ENCODE measurements at regions not wholly inside any gene's neighbourhood (a gene's known extent, or its start where the extent isn't known, plus 50 kb on each side); places are given as distances from the start of the nearest gene placed in this dataset.

DNA sequence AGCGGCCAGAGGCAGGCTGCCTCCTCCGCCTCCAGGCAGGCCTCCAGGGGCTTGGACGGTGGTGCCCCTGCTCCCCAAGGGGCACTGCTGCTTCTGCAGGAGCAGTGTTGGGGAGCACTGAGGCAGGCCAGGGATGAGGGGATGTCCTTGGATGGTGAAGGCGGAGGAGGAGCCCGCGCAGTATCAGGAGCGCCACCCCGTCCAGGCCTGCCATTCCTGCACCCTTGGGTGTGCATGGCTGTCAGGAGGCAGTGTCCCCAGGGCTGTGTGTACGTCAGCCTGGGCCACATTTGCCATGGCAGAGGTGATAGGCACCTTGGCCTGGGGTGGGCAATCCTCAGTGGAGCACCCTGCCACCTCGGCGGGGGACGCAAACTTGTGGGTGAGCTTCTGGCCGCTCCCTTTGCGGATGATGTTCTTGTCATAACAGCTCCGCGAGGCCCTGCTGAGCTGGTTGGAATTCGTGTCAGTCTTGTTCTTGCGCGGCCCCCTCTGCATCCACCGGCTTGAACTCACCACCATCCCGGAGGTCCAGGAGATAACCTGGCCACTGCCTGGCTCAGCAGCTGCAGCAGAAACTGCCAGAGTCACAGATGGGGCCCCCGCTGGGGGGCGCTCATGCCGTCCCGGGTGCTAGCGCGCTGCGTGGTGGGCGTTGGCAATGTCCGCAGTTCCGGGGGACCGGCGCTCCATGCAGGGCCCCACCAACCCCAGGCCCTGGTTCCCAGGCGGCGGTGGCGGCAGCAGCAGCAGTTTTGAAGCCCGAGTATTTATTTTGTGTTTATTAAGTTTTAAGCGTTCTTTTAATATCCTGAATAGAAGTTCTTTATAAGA lies 182.3 kb upstream of the ADCY1 start:
- Mint-ChIP-seq H3K9me3 (peaks cover 12% of the 10 kb centered on the region), H3K4me3 (no peak overlapping the region), H3K4me1 (ENCODE audit: low read depth) (no peaks in the 10 kb centered on the region), H3K27me3 (ENCODE audit: low read depth) (peaks cover 1% of the 10 kb centered on the region), H3K36me3 (ENCODE audit: insufficient read depth) (no peaks in the 10 kb centered on the region)
- DNase-seq: no peak
- no peak for ATAC-seq

GRCh38 chr7:45394117-45394708 lies 180.0 kb upstream of the ADCY1 start:
- no peaks in the 10 kb centered on the region for H3K36me3 Mint-ChIP-seq (ENCODE audit: insufficient read depth)
- H3K4me1 Mint-ChIP-seq (ENCODE audit: low read depth): no peaks in the 10 kb centered on the region
- no peak overlapping the region for H3K4me3 Mint-ChIP-seq
- peaks cover 12% of the 10 kb centered on the region for H3K9me3 Mint-ChIP-seq
- H3K27me3 Mint-ChIP-seq (ENCODE audit: low read depth): peaks cover 7% of the 10 kb centered on the region
- DNase-seq: no peak
- ATAC-seq: no peak

GRCh38 chr7:45399069-45399468 lies 175.1 kb upstream of the ADCY1 start:
- Mint-ChIP-seq H3K4me1 (ENCODE audit: low read depth) (no peaks in the 10 kb centered on the region), H3K36me3 (ENCODE audit: insufficient read depth) (no peaks in the 10 kb centered on the region), H3K4me3 (no peak overlapping the region), H3K27me3 (ENCODE audit: low read depth) (peaks cover 11% of the 10 kb centered on the region), H3K9me3 (peaks cover 17% of the 10 kb centered on the region)
- DNase-seq: no peak
- no peak for ATAC-seq

- DNase-seq: no peak
- H3K36me3 Mint-ChIP-seq (ENCODE audit: insufficient read depth): no peaks in the 10 kb centered on the region
- H3K4me1 Mint-ChIP-seq (ENCODE audit: low read depth): no peaks in the 10 kb centered on the region
- ATAC-seq: no peak
- peaks cover 13% of the 10 kb centered on the region for H3K27me3 Mint-ChIP-seq (ENCODE audit: low read depth)
- H3K9me3 Mint-ChIP-seq: peaks cover 5% of the 10 kb centered on the region
- no peak overlapping the region for H3K4me3 Mint-ChIP-seq
Observed at GRCh38 chr7:45400680-45401079, 173.5 kb upstream of the ADCY1 start.

DNA sequence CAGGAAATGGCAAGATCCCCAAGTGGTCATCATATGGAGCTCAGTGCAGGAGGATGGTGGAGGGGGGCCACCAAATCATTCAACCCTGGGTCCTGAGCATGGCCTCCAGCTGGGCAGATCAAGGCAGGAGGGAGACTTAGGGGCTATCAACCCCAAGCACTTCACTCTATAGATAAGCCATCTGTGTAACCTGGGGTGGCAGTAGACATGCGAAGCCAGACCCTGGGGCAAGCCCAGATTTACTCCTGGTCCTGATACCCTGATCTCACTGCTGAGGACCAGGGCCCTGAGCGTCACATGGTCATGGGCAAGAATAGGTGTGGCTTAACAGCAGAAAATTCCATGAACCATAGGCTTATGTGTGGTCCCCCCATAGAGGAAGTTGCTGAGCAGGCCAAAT lies 173.0 kb upstream of the ADCY1 start:
- Mint-ChIP-seq H3K9me3 (peaks cover 5% of the 10 kb centered on the region), H3K27me3 (ENCODE audit: low read depth) (peaks cover 13% of the 10 kb centered on the region), H3K4me1 (ENCODE audit: low read depth) (no peaks in the 10 kb centered on the region), H3K36me3 (ENCODE audit: insufficient read depth) (no peaks in the 10 kb centered on the region), H3K4me3 (no peak overlapping the region)
- no peak for ATAC-seq
- DNase-seq: no peak

DNA sequence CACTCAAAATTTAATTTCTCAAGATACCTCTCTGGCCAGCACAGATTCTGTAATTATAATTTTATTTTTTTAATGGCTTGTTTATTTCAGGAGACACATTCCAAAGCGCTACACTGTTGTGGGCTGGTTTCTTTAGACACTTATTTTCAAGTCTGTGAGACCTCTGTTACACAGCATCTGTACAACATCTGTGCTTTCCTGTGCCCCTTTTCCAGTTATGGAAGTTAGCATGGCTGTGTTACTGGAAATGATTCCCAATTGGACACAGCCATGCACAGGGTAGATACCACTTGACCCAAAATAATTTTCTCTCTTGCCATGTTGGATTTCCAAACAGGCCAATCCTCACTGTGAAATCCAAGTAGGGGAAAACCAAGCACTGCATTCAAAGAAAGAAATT lies 172.3 kb upstream of the ADCY1 start:
- ATAC-seq (no peak), DNase-seq (no peak)
- Mint-ChIP-seq H3K36me3 (ENCODE audit: insufficient read depth) (no peaks in the 10 kb centered on the region), H3K9me3 (peaks cover 5% of the 10 kb centered on the region), H3K4me3 (no peak overlapping the region), H3K27me3 (ENCODE audit: low read depth) (peaks cover 13% of the 10 kb centered on the region), H3K4me1 (ENCODE audit: low read depth) (no peaks in the 10 kb centered on the region)

GRCh38 chr7:45402480-45403218 lies 171.5 kb upstream of the ADCY1 start:
- Mint-ChIP-seq H3K36me3 (ENCODE audit: insufficient read depth) (no peaks in the 10 kb centered on the region), H3K4me1 (ENCODE audit: low read depth) (no peaks in the 10 kb centered on the region), H3K27me3 (ENCODE audit: low read depth) (peaks cover 13% of the 10 kb centered on the region), H3K9me3 (peaks cover 5% of the 10 kb centered on the region), H3K4me3 (no peak overlapping the region)
- ATAC-seq: no peak
- no peak for DNase-seq

DNA sequence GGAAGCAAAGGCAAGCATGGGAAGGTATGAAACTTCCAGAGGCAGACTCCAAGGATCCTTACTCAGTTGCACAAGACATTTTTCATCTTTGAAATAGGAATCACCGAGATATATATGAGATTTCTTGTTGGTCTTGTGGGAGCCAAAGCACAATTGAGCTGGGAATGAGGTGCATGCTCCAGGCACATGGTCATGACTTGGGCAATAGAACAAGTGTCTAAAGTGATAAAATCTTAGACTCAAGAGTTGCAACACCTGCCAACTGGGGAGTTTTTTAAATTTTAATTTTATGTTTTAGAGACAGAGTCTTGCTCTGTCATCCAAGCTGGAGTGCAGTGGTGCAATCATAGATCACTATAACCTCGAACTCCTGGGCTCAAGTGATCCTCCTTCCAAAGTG lies 169.5 kb upstream of the ADCY1 start:
- DNase-seq (no peak), ATAC-seq (no peak)
- Mint-ChIP-seq H3K9me3 (peaks cover 5% of the 10 kb centered on the region), H3K4me1 (ENCODE audit: low read depth) (no peaks in the 10 kb centered on the region), H3K4me3 (no peak overlapping the region), H3K27me3 (ENCODE audit: low read depth) (peaks cover 4% of the 10 kb centered on the region), H3K36me3 (ENCODE audit: insufficient read depth) (no peaks in the 10 kb centered on the region)

DNA sequence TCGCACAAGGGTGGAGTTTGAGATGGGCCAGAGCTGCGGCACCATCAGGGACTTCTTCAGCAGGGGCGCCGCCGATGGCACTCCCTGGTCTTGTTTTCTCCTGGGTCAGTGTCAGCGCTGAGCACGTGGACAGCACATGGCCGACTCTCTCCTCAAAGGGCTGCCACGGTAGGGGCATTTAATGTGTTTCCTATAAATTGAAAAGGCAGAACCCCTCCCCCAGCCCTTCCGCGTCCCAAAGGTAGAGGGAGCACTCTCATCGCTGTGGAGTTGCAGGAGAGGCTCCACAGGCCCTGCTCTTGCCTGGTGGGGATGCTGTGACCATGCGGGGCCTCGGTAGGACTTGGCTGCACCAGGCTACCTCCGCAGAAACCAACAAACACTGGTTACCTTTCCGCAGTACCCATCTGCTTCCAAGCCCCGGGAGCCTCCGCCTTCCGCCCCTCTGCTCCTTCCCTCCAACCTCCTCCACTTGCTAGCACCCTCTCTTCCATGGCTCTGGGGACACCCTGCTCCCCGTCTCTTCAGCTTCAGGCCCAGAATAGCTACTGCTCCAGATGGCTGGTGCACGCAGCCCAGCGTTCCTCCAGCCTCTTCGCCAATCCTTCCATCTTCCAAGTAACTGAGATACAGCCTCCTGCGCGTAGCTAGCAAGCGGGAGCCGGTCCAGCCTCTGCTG lies 166.3 kb upstream of the ADCY1 start:
- Mint-ChIP-seq H3K9me3 (peaks cover 10% of the 10 kb centered on the region), H3K4me1 (ENCODE audit: low read depth) (no peaks in the 10 kb centered on the region), H3K4me3 (no peak overlapping the region), H3K36me3 (ENCODE audit: insufficient read depth) (no peaks in the 10 kb centered on the region), H3K27me3 (ENCODE audit: low read depth) (peaks cover 4% of the 10 kb centered on the region)
- DNase-seq (no peak), ATAC-seq (no peak)

- Mint-ChIP-seq H3K4me3 (no peak overlapping the region), H3K4me1 (ENCODE audit: low read depth) (no peaks in the 10 kb centered on the region), H3K9me3 (peaks cover 10% of the 10 kb centered on the region), H3K36me3 (ENCODE audit: insufficient read depth) (no peaks in the 10 kb centered on the region), H3K27me3 (ENCODE audit: low read depth) (peaks cover 4% of the 10 kb centered on the region)
- DNase-seq (no peak), ATAC-seq (no peak)
Observed at GRCh38 chr7:45408409-45408737, 165.8 kb upstream of the ADCY1 start.

DNA sequence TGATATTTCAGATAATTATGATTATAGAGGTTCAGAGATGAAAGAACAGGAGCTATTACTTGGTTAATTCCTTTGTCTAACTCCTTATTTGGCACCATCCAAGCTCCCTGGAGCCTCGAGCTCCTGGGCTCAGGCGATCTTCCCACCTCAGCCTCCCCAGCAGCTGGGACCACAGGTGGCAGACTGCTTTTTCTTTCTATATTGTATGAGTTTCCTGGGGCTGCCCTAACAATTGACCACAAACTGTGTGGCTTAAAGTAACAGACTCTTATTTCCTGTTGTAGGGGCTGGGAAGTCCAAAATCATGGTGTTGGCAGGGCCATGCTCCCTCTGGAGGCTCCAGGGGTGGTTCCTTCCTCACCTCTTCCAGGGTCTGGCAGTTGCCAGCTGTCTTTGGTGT lies 163.3 kb upstream of the ADCY1 start:
- Mint-ChIP-seq H3K4me3 (no peak overlapping the region), H3K27me3 (ENCODE audit: low read depth) (peaks cover 7% of the 10 kb centered on the region), H3K36me3 (ENCODE audit: insufficient read depth) (no peaks in the 10 kb centered on the region), H3K4me1 (ENCODE audit: low read depth) (no peaks in the 10 kb centered on the region), H3K9me3 (peaks cover 5% of the 10 kb centered on the region)
- no peak for DNase-seq
- no peak for ATAC-seq

DNA sequence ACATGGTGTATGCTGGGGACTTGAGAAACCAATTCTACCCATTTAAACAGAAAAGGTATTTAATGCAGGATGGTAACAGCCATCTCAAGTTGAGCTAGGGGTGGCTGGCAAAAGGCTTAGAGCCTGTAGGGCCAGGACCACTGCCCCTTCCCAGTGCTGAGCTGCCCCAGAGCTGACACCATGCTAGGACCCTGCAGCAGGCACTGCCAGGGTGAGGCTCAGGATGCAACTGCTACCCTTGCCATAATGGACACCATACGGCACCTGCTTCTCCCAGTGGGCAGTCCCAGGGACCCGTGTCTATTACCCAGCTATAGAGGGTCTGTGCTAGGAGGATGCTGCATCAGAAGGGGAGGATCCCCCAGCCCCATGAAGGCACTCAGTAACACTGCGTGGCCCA lies 160.7 kb upstream of the ADCY1 start:
- Mint-ChIP-seq H3K36me3 (ENCODE audit: insufficient read depth) (no peaks in the 10 kb centered on the region), H3K9me3 (peaks cover 5% of the 10 kb centered on the region), H3K4me3 (no peak overlapping the region), H3K27me3 (ENCODE audit: low read depth) (peaks cover 7% of the 10 kb centered on the region), H3K4me1 (ENCODE audit: low read depth) (no peaks in the 10 kb centered on the region)
- ATAC-seq (no peak), DNase-seq (no peak)

- Mint-ChIP-seq H3K4me1 (ENCODE audit: low read depth) (no peaks in the 10 kb centered on the region), H3K36me3 (ENCODE audit: insufficient read depth) (no peaks in the 10 kb centered on the region), H3K9me3 (peaks cover 5% of the 10 kb centered on the region), H3K4me3 (no peak overlapping the region), H3K27me3 (ENCODE audit: low read depth) (peaks cover 8% of the 10 kb centered on the region)
- DNase-seq (no peak), ATAC-seq (no peak)
Observed at GRCh38 chr7:45414226-45414625, 159.9 kb upstream of the ADCY1 start.

- H3K9me3 Mint-ChIP-seq: peaks cover 5% of the 10 kb centered on the region
- no peak overlapping the region for H3K4me3 Mint-ChIP-seq
- DNase-seq: no peak
- no peaks in the 10 kb centered on the region for H3K36me3 Mint-ChIP-seq (ENCODE audit: insufficient read depth)
- ATAC-seq: no peak
- H3K4me1 Mint-ChIP-seq (ENCODE audit: low read depth): no peaks in the 10 kb centered on the region
- H3K27me3 Mint-ChIP-seq (ENCODE audit: low read depth): peaks cover 12% of the 10 kb centered on the region
Observed at GRCh38 chr7:45415265-45415664, 158.9 kb upstream of the ADCY1 start.
